Ramos (cell line): ENCODE measurements at regions not wholly inside any gene's neighbourhood (a gene's known extent, or its start where the extent isn't known, plus 50 kb on each side); places are given as distances from the start of the nearest gene placed in this dataset.
"Not testable (repeated sequence)": the region's sequence is repeated elsewhere in the genome, so short reads cannot be mapped to it uniquely, and the experiment has no call there.

ENCODE experiments used
- in situ Hi-C: fragments of 300-500 bp; cut with MboI; formaldehyde crosslinking; loops from one replicate; pipeline ENCODE4 v1.14.3; 2022; ENCODE audit warnings: low sequenced_read_pairs; ENCODE audit not compliant: unreplicated experiment

- in situ Hi-C loops: no loop called here
Measured at GRCh38 chrX:13432414-13433297, 112.8 kb upstream of the ATXN3L start.

GRCh38 chrX:13430136-13430827 lies 110.4 kb upstream of the ATXN3L start:
- in situ Hi-C loops: no loop called here

- in situ Hi-C loops: no loop called here
Measured at GRCh38 chrX:13428053-13428786, 108.4 kb upstream of the ATXN3L start.

GRCh38 chrX:13427441-13428052 lies 107.7 kb upstream of the ATXN3L start:
- in situ Hi-C loops: no loop called here

- in situ Hi-C loops: no loop called here
Measured at GRCh38 chrX:13420545-13421183, 100.8 kb upstream of the ATXN3L start.

GRCh38 chrX:13419918-13420317 lies 100.1 kb upstream of the ATXN3L start:
- in situ Hi-C loops: no loop called here

- in situ Hi-C loops: no loop called here
Measured at GRCh38 chrX:13419276-13419675, 99.4 kb upstream of the ATXN3L start.

- in situ Hi-C loops: no loop called here
Measured at GRCh38 chrX:13418126-13419097, 98.6 kb upstream of the ATXN3L start.

GRCh38 chrX:13415509-13415908 lies 95.7 kb upstream of the ATXN3L start:
- in situ Hi-C loops: no loop called here

- in situ Hi-C loops: no loop called here
Measured at GRCh38 chrX:13414006-13414647, 94.3 kb upstream of the ATXN3L start.

- in situ Hi-C loops: no loop called here
Measured at GRCh38 chrX:13412208-13412600, 92.4 kb upstream of the ATXN3L start.

- in situ Hi-C loops: no loop called here
Measured at GRCh38 chrX:13411496-13412207, 91.8 kb upstream of the ATXN3L start.

- in situ Hi-C loops: not testable (repeated sequence)
Measured at GRCh38 chrX:13408599-13408998, 88.7 kb upstream of the ATXN3L start.

- in situ Hi-C loops: not testable (repeated sequence)
Measured at GRCh38 chrX:13404777-13405176, 84.9 kb upstream of the ATXN3L start.

- in situ Hi-C loops: no loop called here
Measured at GRCh38 chrX:13404364-13404763, 84.5 kb upstream of the ATXN3L start.

- in situ Hi-C loops: no loop called here
Measured at GRCh38 chrX:13401724-13402123, 81.9 kb upstream of the ATXN3L start.

GRCh38 chrX:13398839-13399238 lies 79.0 kb upstream of the ATXN3L start:
- in situ Hi-C loops: no loop called here
